K562 (cell line): ENCODE measurements at regions not wholly inside any gene's neighbourhood (a gene's known extent, or its start where the extent isn't known, plus 50 kb on each side); places are given as distances from the start of the nearest gene placed in this dataset.

Source experiments
- FOXJ2 ChIP-seq: fragments of 200-800 bp; sonication (Bioruptor generic); IDR thresholded peaks from 2 replicates; pipeline ENCODE4 v1.6.1; 2016; ENCODE audit warnings: missing genetic modification characterization, missing compliant biosample characterization
- HMG20A ChIP-seq: fragments of 450-650 bp; formaldehyde crosslinking; conservative IDR thresholded peaks from 2 replicates; pipeline ENCODE4 v1.4.0; 2020; ENCODE audit warnings: mild to moderate bottlenecking, mixed read lengths
- NR1H2 ChIP-seq: sonication (generic); formaldehyde crosslinking; IDR thresholded peaks from 2 replicates; pipeline ENCODE4 v1.4.0; 2020; ENCODE audit warnings: mild to moderate bottlenecking, missing genetic modification reagents
- SETDB1 ChIP-seq: IDR thresholded peaks from one replicate; pipeline ENCODE4 v1.6.1; 2012; ENCODE audit warnings: low read length, control low read depth, inconsistent platforms
- ZNF41 ChIP-seq: fragments of 250-450 bp; sonication (Bioruptor Pico); conservative IDR thresholded peaks from 2 replicates; pipeline ENCODE4 v1.4.0; 2020; ENCODE audit warnings: mild to moderate bottlenecking
- TF ChIP-seq, protein P1 (sequence below): fragments of 250-450 bp; sonication (Bioruptor Pico); IDR thresholded peaks from 2 replicates; pipeline ENCODE4 v1.4.0; 2020; ENCODE audit warnings: mild to moderate bottlenecking, moderate library complexity, borderline replicate concordance
- TF ChIP-seq, protein P2 (sequence below): fragments of 200-800 bp; sonication (Bioruptor generic); IDR thresholded peaks from 2 replicates; pipeline ENCODE4 v1.6.1; 2017; ENCODE audit warnings: missing genetic modification characterization, missing compliant biosample characterization

DNA sequence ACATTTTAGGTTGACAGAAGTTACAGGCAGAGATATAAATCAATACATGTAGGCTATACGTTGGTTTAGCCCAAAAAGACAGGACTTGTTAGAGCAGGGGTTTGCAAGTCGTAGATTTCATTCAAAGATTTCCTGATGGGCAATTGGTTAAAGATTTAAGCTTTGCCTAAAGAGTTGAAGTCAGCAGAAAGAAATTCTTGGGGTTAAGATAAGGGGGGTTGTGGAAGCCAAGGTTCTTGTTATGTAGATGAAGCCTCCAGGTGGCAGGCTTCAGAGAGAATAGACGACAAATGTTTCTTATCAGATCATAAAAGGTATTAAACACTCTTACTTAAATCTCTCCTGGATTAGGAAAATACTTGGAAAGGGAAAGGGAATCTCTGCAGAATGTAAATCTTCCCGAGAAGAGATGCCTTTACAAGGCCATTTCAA lies 510.8 kb downstream of the TMTC2 start (continued):
- TF ChIP-seq, protein P1, sequence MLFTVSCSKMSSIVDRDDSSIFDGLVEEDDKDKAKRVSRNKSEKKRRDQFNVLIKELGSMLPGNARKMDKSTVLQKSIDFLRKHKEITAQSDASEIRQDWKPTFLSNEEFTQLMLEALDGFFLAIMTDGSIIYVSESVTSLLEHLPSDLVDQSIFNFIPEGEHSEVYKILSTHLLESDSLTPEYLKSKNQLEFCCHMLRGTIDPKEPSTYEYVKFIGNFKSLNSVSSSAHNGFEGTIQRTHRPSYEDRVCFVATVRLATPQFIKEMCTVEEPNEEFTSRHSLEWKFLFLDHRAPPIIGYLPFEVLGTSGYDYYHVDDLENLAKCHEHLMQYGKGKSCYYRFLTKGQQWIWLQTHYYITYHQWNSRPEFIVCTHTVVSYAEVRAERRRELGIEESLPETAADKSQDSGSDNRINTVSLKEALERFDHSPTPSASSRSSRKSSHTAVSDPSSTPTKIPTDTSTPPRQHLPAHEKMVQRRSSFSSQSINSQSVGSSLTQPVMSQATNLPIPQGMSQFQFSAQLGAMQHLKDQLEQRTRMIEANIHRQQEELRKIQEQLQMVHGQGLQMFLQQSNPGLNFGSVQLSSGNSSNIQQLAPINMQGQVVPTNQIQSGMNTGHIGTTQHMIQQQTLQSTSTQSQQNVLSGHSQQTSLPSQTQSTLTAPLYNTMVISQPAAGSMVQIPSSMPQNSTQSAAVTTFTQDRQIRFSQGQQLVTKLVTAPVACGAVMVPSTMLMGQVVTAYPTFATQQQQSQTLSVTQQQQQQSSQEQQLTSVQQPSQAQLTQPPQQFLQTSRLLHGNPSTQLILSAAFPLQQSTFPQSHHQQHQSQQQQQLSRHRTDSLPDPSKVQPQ (CRISPR knock-in tag): no peak
- TF ChIP-seq NR1H2 (CRISPR knock-in tag) (no peak), SETDB1 (no peak), ZNF41 (CRISPR knock-in tag) (no peak), FOXJ2 (tag) (no peak), HMG20A (no peak)
- TF ChIP-seq, protein P2, sequence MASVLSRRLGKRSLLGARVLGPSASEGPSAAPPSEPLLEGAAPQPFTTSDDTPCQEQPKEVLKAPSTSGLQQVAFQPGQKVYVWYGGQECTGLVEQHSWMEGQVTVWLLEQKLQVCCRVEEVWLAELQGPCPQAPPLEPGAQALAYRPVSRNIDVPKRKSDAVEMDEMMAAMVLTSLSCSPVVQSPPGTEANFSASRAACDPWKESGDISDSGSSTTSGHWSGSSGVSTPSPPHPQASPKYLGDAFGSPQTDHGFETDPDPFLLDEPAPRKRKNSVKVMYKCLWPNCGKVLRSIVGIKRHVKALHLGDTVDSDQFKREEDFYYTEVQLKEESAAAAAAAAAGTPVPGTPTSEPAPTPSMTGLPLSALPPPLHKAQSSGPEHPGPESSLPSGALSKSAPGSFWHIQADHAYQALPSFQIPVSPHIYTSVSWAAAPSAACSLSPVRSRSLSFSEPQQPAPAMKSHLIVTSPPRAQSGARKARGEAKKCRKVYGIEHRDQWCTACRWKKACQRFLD: 0 out of 2 replicates have a peak, but pooled peaks have one; percentile 27
